Left colon (tissue), 2 donors: ENCODE measurements at regions not wholly inside any gene's neighbourhood (a gene's known extent, or its start where the extent isn't known, plus 50 kb on each side); places are given as distances from the start of the nearest gene placed in this dataset.
"Not testable (repeated sequence)": the region's sequence is repeated elsewhere in the genome, so short reads cannot be mapped to it uniquely, and the experiment has no call there.

Source experiments
- ATAC-seq: fragments of 200-7000 bp; cut with Tn5 transposase; one replicate; pipeline ENCODE4 v1.9.1; 2020; ENCODE audit warnings: mild to moderate bottlenecking, moderate library complexity
- DNase-seq, 2 donors: peaks; one replicate each; pipeline ENCODE4 v3.0.0-alpha.2; 2020
- intact Hi-C, 2 donors: fragments of 100-400 bp; cut with DNase I in 1 of 2; cut with micrococcal nuclease in 1 of 2; formaldehyde crosslinking; loops; one replicate each; pipeline versions ENCODE4 v1.11.2 to v1.14.0; 2022; cut with DNase I, micrococcal nuclease
- donor health status: DM: no; HTN: no; CAD: no.
- donor health status: DM: yes; HTN: yes; CAD: no.

DNA sequence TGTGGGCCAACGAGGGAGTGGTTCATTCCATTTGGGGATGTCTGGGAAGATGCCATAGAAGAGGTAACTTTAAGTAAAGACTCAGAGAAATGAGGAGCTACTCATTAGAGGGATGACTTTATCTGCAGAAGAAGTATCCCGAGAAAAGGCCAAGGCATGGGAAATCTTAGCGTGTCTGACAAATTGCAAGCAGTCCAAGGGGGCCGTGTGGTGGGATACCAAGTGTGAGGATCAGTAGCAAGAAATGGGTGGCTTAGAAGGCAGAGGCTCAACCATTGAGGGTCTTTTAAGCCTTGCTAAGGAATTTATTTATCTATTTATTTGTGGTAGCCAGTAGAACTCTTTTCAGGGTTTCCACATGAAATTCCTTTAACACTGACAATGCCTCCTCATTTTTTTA is 436.4 kb downstream of the RNF144A start:
- intact Hi-C loops: no loop called here
- no peak for DNase-seq
- ATAC-seq: no peak

DNA sequence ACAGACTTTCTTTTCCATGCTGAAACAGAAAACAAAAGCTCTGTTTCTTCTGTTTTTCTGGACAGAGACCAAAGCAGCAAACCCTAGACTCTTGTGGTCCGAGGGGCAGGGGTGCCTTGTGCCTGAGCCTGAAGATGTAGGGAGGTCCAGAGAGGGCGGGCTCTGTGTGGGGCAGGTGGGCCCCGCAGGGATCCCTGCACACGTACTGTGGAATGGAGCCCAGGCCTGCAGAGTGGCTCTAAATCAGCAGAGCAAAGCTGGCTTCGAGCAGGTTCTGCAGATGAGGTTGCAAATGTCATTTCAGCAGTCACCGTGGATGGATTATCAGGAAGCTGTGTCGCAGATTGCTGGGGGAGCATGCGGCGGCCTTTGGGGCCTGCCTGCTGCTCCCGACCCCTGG is 438.6 kb downstream of the RNF144A start:
- ATAC-seq (no peak), DNase-seq (no peak)
- intact Hi-C loops: no loop called here

DNA sequence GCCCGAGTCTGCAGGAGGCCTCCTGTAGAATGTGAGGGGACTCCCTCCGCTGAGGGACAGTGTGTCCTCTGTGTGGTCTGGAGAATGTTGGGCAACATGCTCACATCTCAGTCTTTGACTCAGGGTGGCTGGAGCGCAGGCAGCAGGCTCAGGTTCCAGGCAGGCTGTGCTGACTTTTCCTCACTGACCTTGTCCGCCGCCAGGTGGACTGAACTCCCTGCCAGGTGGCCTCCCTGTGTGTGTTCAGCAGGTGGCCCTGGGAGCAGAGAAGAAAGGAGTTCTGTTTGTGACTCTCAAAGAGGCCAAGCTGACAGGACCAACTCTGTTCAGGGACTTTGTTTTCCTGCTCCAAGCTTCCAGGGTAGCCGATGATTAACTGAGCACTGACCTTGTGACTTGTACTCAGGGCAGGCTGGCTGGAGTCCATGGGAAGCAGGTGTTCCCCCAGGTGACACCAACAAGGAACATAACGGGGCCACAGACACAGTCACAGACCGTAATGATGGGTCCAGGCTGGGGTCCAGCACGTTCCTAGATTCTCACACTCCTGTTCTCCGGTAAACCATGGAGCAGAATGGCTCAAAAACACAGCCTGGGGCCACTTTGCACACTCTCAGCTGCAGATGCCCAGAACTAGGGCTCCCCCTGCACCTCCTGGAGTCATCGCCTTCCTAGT is 439.8 kb downstream of the RNF144A start:
- DNase-seq (no peak), ATAC-seq (no peak)
- intact Hi-C loops: no loop called here

DNA sequence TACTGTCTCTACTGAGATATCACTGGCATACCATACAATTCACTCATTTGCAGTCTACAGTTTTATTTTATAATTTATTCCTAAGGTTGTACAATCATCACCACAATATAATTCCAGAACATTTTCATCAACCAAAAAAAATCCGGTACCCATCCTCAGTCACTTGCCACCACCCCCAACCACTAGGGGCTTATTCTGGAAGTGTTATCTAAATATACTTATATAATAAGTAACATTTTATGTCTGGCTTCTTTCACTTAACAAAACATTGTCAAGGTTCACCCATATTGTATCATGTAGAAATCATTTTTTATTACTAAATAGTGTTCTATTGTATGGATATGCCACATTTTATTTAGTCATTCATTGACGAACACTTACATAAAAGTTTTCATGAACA is 440.8 kb downstream of the RNF144A start:
- intact Hi-C loops: no loop called here
- no peak for DNase-seq
- ATAC-seq: no peak

DNA sequence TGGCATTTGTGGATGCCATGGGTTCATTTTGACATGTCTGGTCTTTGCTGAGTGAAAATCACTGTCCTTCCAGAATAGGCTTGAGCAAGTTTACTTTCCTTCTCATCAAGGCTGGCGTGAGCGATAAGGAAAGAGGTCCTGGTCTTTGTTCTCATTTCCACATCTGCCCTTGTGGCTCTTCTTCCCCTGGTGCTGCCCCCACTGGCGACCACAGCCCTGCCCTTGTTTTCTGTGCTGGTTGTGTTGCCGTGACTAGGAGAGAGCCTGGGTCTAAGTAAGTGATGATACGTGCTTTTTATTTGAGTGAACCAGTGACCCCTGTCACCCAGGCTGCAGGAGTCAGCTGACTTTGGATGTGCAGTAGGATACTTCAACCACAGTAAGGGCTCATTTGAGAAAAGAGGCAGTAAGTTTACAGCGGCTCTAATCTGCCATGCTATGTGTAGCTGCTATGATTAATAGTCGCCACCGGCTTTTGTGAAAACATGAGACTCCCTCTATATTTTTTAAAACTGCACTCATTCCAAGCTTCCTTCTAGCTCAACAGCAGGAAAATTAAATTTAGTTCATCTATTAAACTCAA is 441.7 kb downstream of the RNF144A start:
- ATAC-seq (no peak), DNase-seq (no peak)
- intact Hi-C loops: no loop called here

DNA sequence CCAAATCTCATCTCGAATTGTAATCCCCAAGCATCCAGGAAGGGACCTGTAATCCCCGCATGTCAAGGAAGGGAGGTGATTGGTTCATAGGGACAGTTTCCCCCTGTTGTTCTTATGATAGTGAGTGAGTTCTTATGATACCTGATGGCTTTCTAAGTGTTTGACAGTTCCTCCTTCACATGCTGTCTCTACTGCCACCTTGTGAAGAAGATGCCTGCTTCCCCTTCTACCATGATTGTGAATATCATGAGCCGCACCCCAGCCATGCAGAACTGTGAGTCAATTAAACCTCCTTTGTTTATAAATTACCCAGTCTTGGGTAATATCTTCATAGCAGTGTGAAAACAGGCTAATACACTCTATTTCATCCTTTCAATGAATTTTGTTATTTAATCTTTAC is 446.7 kb downstream of the RNF144A start:
- DNase-seq (no peak), ATAC-seq (no peak)
- intact Hi-C loops: no loop called here

DNA sequence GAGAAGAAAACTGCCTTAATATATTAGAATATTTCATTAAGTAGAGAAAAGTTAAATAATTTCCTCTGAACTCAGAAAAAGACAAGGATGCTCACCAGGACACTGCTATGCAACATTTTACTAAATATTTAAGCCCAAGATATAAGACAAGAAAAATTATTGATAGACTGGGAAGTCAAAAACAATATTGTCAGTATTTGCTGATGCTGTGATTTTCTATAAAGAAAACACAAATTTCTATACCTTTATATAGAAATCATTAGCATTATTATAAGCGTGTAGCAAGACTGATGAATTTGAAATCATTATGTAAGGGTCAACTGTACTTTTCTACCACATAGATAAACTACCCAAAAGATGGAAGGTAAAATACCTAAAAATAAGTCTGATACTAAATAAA is 451.0 kb downstream of the RNF144A start:
- intact Hi-C loops: no loop called here
- DNase-seq (no peak), ATAC-seq (no peak)

DNA sequence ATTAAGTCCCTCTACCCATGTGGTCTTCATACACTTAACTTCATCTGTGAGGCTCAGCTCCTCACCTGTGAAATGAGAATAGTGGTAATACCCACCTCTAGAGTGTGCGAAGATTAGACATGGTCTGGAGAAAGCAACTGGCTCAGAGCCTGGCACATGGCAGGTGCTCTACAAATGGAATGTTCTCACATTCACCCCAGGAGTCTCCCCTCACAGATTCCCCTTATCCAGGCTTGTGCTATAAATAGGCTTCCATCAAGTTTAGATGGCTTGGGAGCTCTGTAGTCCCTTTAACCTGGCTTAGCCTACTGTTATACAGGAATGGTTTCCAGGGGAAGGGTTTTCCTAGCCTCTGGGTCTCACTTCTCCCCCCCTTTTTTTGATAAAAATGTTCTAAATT is 455.9 kb downstream of the RNF144A start:
- ATAC-seq: no peak
- no peak for DNase-seq
- intact Hi-C loops: loop anchor here in 1 of 2 donors (10.0 kb wide), 1 partner anchor 168 kb away; no protein-coding TSS in a partner anchor

DNA sequence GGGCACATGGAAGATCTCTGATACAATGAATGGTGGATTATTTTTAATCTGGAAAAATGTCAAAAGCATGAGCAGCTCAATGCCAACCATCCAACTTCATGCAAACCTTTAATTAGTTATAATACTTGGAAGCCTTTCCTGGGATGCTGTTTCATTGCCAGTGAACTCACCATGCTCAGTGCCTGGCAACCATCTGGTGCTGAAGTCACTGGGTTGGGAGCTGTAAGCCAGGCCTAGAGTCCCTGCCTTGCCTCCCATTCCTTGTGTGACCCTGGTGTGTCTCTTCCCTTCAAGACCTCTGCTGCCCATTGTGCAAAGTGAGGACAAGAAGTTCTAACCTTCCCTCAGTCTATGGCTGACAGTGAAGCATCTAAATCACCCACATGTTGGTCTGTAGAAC is 458.7 kb downstream of the RNF144A start:
- DNase-seq: no peak
- no peak for ATAC-seq
- intact Hi-C loops: loop anchor here in 1 of 2 donors (10.0 kb wide), 1 partner anchor 171 kb away; no protein-coding TSS in a partner anchor

DNA sequence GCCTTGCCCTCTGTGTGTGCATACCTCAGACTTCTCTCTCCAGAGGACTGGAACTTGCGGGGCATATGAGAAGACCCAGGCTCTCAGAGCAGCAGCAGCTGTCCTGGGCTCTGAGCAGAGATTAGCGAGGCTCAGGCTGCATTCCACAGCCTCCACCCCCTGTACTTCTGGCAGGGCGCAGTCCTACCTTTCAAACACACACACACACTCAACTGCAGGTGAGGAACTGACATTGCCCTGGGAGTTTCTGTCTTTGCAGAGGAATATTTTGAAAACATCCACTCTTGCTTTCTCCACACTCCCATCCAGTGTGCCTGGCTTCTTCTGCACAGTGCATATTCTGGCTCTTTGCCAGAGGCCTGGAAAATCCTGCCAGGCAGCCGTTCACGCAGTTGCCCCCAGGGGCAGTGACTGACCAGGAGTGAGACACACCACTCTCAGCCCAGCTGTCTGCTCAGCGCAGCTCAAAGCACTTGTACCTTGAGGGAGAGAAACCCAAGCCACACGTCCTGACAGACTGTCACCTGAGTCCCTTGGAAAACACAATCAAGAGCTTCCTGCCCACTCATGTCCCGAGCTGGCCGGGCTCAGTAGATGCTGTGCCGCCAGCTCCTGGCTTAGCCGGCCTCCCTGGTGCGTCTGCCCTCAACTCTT is 460.8 kb downstream of the RNF144A start:
- ATAC-seq (no peak), DNase-seq (no peak)
- intact Hi-C loops: loop anchor here in 1 of 2 donors (10.0 kb wide), 1 partner anchor 173 kb away; no protein-coding TSS in a partner anchor

DNA sequence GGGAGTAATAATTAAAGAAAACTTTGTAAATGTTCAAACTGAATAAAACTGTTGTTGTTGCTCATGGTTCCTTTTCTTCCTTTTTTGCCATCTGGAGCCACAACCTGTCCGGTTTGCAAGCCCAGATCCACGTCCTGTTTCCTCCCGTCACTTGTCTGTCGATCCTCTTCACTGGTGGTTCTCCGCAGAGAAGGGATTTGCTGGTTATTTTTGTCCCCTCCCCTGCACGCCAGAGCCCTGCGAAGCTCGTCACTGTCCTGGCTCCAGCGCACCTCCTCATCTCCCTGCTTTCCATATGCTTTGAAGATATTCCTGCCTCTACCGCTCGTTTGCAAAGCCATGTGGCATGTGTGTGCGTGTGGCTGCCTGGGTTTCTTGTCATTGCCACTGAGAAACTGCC is 461.4 kb downstream of the RNF144A start:
- intact Hi-C loops: loop anchor here in 1 of 2 donors (10.0 kb wide), 1 partner anchor 174 kb away; no protein-coding TSS in a partner anchor
- no peak for ATAC-seq
- DNase-seq: no peak

DNA sequence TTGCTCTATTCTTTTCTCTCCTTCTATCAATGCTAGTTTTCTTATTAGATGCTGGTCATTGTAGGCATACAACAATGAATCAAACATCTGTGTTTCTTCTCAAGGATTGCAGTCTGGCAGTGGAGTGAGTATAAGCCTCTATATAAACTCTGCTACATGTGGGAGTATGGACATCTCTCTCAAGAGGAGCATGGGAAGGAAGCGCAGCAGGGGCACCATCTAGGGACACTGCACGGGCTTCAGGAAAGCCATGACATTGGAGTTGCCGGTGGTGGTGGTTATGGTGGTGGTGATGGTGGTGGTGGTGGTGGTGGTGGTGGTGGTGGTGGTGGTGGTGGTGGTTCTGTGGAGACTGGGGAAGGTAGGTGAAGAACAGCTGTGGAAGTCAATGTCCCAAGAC is 462.6 kb downstream of the RNF144A start:
- ATAC-seq (no peak), DNase-seq (no peak)
- intact Hi-C loops: loop anchor here in 1 of 2 donors (10.0 kb wide), 1 partner anchor 175 kb away; no protein-coding TSS in a partner anchor

DNA sequence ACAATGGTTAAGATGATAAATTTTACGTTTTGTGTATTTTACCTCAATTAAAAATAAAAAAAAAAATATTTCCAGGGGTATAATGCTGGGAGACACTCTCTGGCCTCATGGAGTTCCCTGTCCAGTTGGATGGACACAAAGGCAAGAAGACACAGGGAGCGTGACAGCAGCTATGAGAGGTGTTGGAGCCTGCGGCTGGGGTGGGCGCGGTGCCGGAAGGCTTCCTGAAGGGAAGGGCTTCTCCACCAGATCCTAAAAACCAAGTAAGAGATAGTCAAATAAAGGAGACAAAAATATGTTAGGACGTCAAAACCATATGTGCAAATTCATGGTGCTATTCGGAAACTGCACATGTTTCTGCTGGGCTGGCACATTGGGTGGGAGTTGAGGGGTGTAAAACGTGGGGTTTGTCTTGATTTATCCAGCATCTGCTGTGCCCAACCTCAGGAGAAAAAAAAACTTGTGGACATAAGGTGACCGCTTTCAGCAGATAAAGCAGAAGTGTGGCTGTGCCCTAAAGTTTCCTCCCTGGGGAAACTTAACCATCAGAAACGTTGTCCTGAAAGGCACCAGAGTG is 467.6 kb downstream of the RNF144A start:
- DNase-seq (no peak), ATAC-seq (no peak)
- intact Hi-C loops: no loop called here

DNA sequence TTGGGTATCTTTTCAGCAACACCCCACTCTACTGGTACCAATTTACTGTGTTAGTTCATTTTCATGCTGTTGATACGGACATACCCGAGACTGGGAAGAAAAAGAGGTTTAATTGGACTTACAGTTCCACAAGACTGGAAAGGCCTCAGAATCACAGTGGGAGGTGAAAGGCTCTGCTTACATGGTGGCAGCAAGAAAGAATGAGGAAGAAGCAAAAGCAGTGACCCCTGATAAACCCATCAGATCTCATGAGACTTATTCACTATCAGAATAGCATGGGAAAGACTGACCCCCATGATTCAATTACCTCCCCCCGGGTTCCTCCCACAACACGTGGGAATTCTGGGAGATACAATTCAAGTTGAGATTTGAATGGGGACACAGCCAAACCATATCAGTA is 473.1 kb downstream of the RNF144A start:
- ATAC-seq, intact Hi-C loops, DNase-seq: not testable (repeated sequence)

DNA sequence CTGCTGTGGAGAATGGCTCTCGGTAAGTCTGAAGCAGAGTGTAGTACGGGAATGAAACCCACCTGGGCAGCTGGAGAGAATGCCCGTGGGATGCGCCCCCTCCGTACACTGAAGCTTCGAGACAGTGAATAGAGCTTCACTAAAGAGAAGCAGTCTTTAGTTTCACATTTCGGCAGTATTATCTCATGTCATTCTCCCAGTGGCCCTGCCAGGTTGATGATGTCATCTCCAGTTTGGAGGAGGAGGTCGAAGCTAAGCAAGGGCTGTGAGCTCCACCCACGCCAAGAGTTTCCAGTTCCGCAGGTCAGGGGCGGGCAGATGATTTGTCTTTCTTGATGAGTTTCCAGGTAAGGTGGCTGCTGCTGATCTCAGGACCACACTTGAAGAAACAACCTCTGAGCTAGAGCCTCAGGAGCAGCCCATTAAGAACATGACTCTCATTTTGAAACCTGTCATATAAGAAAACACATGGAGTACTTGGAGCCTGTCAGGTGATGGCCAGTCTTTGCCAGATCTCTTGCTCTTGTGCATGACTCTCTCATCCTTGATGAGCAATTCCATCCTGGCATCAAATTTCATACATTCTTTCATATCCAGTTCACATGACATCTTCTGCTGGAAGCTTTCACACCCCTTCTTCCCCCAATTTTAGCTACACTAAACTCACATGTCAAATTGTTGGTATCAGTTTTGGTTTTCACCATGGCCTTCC is 475.0 kb downstream of the RNF144A start:
- ATAC-seq (no peak), DNase-seq (no peak)
- intact Hi-C loops: no loop called here

DNA sequence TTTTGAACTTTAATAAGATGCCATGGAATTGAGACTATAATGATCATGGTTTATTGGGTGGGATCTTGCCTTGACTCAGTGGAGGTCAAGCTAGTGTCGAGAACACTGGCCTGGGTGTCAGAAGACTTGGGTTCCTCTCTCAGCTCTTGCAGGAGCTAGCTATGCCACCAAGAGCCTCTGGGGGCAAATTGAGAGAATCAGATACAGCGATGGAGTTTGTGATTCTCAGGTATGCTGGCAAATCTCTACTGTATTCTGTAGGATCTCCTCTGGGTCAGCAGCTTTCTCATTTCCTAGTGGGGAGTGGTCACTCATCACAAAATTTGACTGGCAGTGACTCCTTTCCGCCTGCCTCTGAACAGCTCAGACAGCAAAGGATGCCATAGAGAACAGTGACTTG is 477.0 kb downstream of the RNF144A start:
- no peak for DNase-seq
- intact Hi-C loops: no loop called here
- ATAC-seq: no peak

DNA sequence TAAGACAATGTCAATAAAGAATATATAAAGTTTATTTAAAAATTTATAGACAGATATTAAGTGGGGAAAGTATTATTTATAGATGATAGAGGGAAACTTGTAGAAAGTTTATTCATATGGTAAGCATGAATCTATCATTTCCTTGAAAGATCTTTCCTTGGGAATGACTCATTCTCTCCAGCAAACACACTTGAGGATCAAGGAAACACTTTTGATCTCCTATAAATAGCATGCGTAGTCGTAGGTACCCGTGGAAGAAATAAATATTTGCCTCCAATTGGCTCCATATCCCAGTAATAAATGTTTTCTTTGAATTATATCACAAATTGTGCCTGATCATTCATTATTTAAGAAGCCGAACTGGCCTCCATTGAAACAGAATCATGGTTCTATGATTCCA is 483.4 kb downstream of the RNF144A start:
- ATAC-seq (no peak), DNase-seq (no peak)
- intact Hi-C loops: no loop called here

DNA sequence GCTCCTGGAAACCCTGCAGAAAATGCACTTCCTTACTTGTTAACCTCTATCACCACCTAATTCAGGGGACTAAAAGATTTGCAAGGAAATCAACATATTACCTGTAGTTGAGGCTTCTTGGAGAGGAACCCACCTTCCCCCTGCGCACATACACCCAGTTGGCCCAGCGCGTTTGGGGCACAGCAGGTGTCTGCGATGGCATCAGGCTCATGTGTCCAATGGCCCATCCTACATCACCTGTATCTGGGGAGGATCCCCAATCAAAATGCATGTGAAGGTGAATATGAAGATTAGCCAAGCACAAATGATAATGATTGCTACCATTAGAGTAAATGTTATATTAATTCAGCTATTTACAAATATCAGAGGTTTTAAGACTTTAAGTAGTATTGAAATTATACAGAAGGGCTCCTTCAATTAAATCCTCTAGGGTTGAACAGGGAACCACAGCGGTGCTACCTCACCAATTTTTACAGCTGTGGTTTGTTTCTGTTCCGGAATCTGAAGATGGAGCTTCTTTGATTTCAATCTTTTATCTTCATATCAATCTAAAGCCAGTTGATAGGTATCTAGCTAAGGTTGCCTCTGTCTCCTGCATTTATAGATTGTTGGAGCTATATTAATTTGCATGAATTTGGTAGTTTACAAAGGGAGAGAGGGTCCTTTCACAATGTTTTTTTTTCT is 486.0 kb downstream of the RNF144A start:
- no peak for DNase-seq
- intact Hi-C loops: no loop called here
- no peak for ATAC-seq
